GM18867 (cell line): ENCODE measurements at regions not wholly inside any gene's neighbourhood (a gene's known extent, or its start where the extent isn't known, plus 50 kb on each side); places are given as distances from the start of the nearest gene placed in this dataset.
"Not testable (repeated sequence)": the region's sequence is repeated elsewhere in the genome, so short reads cannot be mapped to it uniquely, and the experiment has no call there.

ENCODE experiments used
- ATAC-seq: cut with Tn5 transposase; IDR thresholded peaks from one replicate; pipeline ENCODE4 v1.9.1; 2021; ENCODE audit warnings: mild to moderate bottlenecking, moderate library complexity; ENCODE audit not compliant: unreplicated experiment

DNA sequence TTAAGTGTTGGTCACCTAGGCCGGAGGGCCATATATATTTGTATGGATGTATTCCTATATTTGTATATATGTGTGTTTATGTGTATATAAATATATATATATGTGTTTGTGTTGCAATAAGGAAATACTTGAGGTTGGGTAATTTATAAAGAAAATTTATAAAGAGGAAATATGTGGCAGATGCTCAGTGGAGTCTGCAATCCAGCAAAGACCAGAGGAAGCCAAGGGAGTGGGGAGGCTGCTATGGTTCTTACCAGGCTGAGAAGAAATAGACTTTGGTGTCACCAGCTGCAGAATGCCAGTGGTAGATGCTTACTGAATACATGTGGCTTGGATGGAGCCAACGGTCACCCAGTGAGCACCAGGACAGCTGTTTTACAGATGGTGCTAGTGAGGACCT, 97.4 kb upstream of the ELOVL5 start:
- no peak for ATAC-seq

GRCh38 chr6:53441761-53442160, 93.0 kb upstream of the ELOVL5 start:
- no peak for ATAC-seq

DNA sequence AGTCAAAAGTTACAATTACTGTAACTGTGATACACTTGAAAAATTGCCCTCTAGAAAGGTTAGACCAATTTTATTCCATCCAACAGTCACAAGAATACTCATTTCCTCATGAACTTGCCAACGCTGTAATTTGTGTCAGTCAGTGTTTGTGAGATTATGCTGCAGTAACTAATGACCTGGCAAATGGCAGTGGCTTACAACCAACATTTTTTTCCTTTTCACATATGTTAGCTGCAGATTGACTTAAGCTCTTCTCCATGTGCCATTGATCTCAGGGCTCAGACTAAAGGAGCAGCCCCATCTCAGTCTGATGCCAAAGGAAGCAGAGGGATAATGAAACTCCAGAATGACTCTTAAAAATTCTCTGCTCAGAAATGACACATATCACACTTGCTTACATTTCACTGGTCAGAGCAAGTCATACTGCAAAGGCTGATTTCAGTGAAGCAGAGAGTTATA, 92.3 kb upstream of the ELOVL5 start:
- no peak for ATAC-seq

DNA sequence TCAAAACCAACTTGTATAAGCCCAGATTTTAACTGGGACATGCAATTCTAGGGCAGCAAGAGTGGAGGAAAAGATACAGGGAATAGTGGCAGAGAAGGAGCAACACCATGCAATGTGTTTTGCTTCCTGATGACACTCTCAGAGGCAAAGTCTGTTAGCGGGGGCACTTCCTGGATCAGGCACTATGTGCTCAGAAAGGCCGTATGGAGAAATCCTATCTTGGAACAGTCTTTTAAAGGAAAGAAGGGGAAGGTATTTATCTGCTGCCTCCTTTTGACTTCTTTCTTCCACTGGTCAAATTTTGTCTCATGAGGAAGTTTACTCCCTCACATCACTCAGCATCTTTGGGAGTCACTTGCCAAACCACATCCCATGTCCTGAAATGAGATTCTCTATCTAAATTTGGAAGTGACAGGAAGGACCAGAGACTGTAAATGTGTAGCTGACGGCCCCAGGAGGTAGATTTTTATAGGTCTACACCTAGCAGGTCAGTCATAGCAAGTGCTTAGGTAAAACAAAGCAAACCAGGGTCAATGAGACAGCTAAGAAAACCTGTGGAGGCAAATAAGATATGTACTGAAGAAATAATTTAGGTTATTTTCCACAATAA, 91.7 kb upstream of the ELOVL5 start:
- no peak for ATAC-seq

DNA sequence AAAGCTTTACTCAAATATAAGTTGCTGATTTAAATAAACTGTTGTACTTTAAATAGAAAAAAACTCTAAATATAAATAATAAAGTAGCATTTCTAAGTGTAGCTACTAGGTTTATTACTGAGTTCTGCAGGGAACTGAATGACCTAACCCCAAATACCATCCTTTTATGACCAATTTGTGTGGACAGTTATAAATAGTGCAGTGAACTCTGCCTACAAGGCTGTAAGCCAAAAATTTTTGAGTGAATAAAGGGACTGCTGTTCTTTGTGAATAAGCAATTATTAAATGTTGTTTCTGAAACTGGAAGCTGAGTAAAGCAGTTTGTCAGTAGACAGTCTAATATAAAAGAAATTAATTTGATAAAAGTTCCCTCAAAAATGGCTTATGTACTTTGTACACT, 90.8 kb upstream of the ELOVL5 start:
- ATAC-seq = no peak

DNA sequence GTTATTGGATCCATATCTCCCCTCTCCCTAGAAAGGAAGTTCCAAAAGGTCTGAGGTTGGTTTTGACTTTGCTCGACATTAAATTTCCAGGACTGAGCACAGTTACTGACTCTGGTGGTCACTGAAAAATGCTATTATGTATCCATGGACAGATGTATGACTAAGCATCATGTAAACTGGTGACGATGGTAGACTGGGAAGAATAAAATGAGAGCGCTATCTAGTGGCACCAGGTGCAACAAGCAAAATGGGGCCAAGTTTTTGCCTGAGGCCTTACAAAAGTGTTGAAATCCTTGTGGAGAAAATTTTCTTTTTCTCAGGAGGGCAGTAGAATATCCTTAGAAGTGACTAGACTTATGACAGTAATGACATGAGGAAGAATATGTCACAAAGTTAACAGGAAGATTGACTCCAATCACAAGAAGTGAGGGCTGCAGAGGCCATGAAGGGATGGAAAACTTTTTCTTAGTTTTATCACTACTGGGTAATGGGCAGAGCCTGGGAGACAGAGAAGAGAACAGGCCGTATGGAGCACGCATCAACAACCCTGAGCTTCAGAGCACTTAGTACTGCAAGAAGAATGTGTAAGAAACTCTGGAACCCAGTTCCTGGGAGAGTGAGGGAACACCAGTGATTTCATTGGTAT, 88.9 kb upstream of the ELOVL5 start:
- ATAC-seq = peak; percentile 70

- ATAC-seq = no peak
Observed at GRCh38 chr6:53436526-53437303, 88.0 kb upstream of the ELOVL5 start.

DNA sequence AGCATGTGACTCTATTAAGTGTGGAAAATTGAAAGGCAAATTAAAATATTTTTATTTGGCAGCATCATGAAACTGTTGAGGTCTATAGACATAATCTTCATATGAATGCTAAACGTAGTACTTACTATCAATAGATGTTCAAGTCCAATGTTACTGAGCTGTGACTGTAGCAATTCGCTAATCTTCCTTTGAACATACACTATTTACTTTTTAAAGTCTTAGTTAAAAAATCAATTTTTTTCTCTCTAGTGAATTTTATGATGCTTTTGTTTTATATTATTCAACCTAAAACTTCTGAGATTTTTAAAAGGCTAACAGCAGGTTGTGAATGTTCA, 85.2 kb upstream of the ELOVL5 start:
- no peak for ATAC-seq

DNA sequence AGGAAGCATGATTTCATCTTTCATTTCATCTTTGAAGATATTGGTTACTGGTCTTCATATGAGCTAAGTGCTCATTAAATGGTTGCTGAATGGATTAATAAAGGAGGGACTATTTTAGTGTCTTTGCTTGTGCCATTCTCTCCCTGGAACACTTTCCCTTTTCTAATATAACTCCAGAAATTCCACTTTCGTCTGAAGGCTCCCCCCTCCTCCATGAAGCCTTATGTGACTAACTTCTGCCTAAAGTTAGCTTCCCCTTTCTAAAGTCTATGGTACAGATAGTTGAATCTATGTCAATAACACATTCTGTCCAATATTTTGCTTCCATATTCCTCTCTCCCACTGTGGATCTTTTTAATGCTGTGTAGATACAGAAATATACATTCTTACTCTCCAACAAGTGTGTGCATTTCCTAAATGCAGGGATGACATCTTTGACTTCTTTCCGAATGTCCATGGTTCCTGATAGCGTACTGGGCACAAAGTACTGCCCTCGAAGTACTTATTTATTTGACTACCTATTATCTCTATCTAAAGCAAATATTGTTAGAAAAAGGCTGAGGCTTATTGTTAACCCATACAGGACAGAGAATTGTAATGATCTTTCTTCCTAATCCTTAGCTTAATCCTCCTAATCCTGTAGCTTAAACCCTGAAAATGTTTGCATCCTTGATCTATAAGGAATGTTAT, 84.7 kb upstream of the ELOVL5 start:
- no peak for ATAC-seq

DNA sequence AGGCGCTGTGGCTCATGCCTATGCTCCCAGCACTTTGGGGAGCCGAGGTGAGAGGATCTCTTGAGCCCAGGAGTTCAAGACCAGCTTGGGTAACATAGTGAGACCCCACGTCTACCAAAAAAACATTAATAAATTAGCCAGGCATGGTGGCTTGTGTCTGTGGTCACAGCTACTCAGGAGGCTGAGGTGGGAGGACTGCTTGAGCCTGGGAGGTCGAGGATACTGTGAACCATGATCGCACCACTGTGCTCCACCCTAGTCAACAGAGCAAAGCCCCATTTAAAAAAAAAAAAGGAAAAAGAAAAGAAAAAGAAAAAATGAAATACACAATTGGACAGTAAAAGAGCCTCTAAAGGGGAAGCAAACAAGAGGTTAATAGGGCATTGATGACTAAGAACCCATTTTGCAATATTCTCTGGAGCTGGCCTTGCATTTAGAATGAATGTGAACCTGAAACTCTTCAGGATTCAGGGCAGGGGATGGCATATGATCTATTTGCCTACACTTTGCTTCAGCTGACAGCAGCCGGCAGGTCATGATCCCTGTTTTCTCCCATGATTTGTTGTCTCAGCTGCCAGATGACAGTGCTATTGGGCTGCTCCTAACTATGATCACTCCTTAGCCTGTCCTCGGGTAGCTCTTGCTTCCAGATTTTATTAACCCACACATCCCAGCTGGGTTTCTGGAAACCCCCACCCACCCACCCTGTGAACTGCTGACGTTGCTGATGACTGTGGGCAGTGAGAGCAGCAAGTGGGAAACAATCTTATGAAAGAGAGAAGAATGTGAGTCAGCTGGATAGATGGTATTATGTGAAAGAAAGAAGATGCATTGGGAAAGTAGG, 83.8 kb upstream of the ELOVL5 start:
- no peak for ATAC-seq

- ATAC-seq = no peak
Observed at GRCh38 chr6:53431704-53432103, 83.0 kb upstream of the ELOVL5 start.

GRCh38 chr6:53429401-53429800, 80.7 kb upstream of the ELOVL5 start:
- ATAC-seq = no peak

GRCh38 chr6:53428886-53429285, 80.1 kb upstream of the ELOVL5 start:
- ATAC-seq = no peak

DNA sequence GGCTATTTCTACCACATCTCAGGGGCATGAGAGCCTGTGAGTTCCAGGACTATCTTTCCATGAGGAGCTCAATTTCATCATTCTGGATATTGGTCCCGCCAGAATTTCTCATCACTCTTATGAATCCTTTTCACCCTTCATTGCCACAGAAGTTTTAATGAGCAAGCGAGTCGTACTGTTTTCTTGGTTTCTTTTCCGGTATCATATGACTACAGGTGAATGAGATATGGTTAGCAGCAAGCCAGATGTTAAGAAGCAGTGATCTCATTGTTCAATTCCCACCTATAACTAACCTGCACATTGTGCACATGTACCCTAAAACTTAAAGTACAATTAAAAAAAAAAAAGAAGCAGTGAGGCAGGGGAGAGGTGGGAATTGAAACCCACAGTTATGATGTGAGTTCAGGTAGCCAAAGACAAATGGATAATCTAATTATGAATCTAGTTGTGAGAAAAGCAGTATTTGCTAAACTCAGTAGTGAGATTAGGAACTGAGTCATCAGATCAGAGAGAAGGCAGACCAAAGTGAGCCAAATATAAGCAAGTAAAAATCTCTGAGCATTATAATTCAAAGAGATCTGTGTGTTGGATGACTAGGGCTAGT, 78.0 kb upstream of the ELOVL5 start:
- peak; percentile 85 for ATAC-seq

DNA sequence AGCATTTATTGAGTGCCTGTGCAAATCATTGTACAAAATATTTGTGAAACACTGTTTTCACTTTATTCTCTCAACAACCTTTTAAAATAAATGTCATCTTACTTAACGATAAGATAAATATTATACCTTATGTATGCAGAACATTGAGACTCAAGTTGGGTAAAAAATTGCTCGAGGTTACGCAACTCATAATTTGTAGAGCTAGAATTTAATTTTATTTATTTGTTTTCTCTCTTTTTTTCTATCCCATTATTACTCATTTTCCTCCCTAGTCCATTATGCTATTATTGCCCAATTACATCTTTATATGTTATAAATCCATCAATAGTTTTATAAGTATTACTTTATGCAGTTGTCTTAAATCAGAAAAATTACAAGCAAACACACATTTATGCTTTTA, 77.4 kb upstream of the ELOVL5 start:
- ATAC-seq = no peak

DNA sequence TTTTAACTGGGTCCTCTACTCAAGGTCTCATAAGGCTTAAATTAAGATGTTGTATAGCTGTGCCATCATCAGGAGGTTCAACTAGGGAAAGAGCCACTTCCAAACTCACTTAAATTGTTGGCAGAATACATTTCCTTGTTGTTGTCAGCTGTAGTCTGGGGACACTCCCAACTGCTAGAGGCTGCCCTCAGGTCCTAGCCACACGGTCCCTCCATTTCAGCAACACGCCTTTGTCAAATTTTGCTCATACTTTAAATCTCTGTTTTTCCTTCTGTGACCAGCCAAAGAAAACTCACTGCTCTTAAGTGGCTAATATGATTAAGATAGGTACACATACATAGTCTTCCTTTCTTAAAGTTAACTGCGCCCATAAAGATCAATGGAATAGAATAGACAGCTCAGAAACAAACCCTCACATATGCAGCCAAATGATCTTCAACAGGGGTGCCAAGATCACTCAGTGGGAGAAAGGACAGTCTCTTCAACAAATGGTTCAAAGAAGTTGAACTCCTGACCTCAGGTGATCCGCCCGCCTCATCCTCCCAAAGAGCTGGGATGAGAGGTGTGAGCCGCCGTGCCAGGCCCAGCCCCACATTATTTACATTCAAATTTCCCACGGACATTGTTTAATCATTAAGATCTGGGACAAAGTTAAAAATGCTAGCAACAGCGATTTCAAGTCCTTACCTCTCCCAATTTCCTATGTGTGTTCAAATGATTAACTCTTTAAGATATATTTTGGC, 76.4 kb upstream of the ELOVL5 start:
- no peak for ATAC-seq

GRCh38 chr6:53424300-53424699, 75.5 kb upstream of the ELOVL5 start:
- no peak for ATAC-seq

- ATAC-seq = not testable (repeated sequence)
Observed at GRCh38 chr6:53423560-53423959, 74.8 kb upstream of the ELOVL5 start.

DNA sequence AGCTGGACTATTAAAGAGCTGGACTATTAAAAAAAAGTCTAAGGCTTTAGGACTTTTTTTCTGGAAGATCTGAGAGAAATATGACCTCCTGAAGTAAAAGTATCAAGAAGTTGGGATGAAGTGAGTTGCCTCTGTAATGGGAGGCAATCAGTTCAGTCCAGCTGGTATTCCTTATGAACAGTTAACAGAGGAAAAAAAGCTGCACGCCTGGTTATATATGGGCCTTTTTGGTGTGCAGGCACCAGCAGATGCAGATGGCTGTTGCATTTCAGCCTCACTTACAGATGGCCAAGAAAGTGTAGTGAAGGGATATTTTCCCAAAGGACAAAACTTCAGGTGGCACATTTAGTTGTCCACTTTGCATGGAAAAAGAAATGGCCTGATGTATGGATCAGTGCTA, 70.3 kb upstream of the ELOVL5 start:
- no peak for ATAC-seq

- ATAC-seq = no peak
Observed at GRCh38 chr6:53418288-53418687, 69.5 kb upstream of the ELOVL5 start.
